Mesendoderm (in vitro differentiated cells): ENCODE measurements at regions not wholly inside any gene's neighbourhood (a gene's known extent, or its start where the extent isn't known, plus 50 kb on each side); places are given as distances from the start of the nearest gene placed in this dataset.

Experiments used
- DNase-seq: peaks from one replicate; pipeline ENCODE4 v3.0.0; 2013
- H2AK5ac ChIP-seq: 2 replicates; pipeline ENCODE4 v1.6.1; 2013; ENCODE audit warnings: low read length, inconsistent platforms
- H2BK120ac ChIP-seq: 2 replicates; pipeline ENCODE4 v1.6.1; 2013; ENCODE audit warnings: low read depth, mild to moderate bottlenecking, low read length, moderate library complexity, mixed read lengths
- H2BK15ac ChIP-seq: replicated peaks from 2 replicates; pipeline ENCODE4 v1.6.1; 2013; ENCODE audit warnings: low read depth, mild to moderate bottlenecking, moderate library complexity
- H2BK5ac ChIP-seq: 2 replicates; pipeline ENCODE4 v1.6.1; 2013; ENCODE audit warnings: low read length, inconsistent platforms
- H3K18ac ChIP-seq: 2 replicates; pipeline ENCODE4 v1.6.1; 2013; ENCODE audit warnings: mild to moderate bottlenecking, low read length, mixed read lengths
- H3K23ac ChIP-seq: one replicate; pipeline ENCODE4 v1.6.1; 2013; ENCODE audit warnings: low read length
- H3K27ac ChIP-seq: 2 replicates; pipeline ENCODE4 v1.5.1; 2013; ENCODE audit warnings: low read depth, mild to moderate bottlenecking, inconsistent platforms, low read length, moderate library complexity
- H3K27me3 ChIP-seq: 2 replicates; pipeline ENCODE4 v1.6.1; 2013; ENCODE audit warnings: low read length, control low read depth, mild to moderate bottlenecking, inconsistent platforms; ENCODE audit not compliant: insufficient read depth, poor library complexity
- H3K36me3 ChIP-seq: 2 replicates; pipeline ENCODE4 v1.6.1; 2013; ENCODE audit warnings: low read length, inconsistent platforms; ENCODE audit not compliant: control insufficient read depth, insufficient read depth
- H3K4ac ChIP-seq: one replicate; pipeline ENCODE4 v1.6.1; 2013; ENCODE audit warnings: low read depth, mild to moderate bottlenecking, low read length, moderate library complexity
- H3K4me1 ChIP-seq: 2 replicates; pipeline ENCODE4 v1.6.1; 2013; ENCODE audit warnings: low read depth, low read length, inconsistent platforms; ENCODE audit not compliant: control insufficient read depth
- H3K4me2 ChIP-seq: 2 replicates; pipeline ENCODE4 v1.6.1; 2013; ENCODE audit warnings: low read length
- H3K4me3 ChIP-seq: 2 replicates; pipeline ENCODE4 v1.5.1; 2013; ENCODE audit warnings: mild to moderate bottlenecking, low read length
- H3K56ac ChIP-seq: one replicate; pipeline ENCODE4 v1.6.1; 2013; ENCODE audit warnings: low read length
- H3K79me1 ChIP-seq: 2 replicates; pipeline ENCODE4 v1.6.1; 2013; ENCODE audit warnings: low read length, inconsistent platforms
- H3K79me2 ChIP-seq: 2 replicates; pipeline ENCODE4 v1.6.1; 2013; ENCODE audit warnings: mild to moderate bottlenecking, low read length; ENCODE audit not compliant: control insufficient read depth, insufficient read depth
- H3K9ac ChIP-seq: 2 replicates; pipeline ENCODE4 v1.6.1; 2013; ENCODE audit warnings: low read length, inconsistent platforms
- H4K5ac ChIP-seq: one replicate; pipeline ENCODE4 v1.6.1; 2013; ENCODE audit warnings: low read length
- H4K8ac ChIP-seq: one replicate; pipeline ENCODE4 v1.6.1; 2013; ENCODE audit warnings: low read depth, mild to moderate bottlenecking, control low read depth, low read length, moderate library complexity
- WGBS: extraction: QIAGEN DNeasy Blood & Tissue Kit; methylation state at CpG from one replicate; pipeline ENCODE4 v1.1.7; 2013; ENCODE audit warnings: low lambda C conversion rate, missing lambda C conversion rate; ENCODE audit not compliant: insufficient coverage; ENCODE audit errors: extremely low coverage; 5-methylcytosine and 5-hydroxymethylcytosine counted together

DNA sequence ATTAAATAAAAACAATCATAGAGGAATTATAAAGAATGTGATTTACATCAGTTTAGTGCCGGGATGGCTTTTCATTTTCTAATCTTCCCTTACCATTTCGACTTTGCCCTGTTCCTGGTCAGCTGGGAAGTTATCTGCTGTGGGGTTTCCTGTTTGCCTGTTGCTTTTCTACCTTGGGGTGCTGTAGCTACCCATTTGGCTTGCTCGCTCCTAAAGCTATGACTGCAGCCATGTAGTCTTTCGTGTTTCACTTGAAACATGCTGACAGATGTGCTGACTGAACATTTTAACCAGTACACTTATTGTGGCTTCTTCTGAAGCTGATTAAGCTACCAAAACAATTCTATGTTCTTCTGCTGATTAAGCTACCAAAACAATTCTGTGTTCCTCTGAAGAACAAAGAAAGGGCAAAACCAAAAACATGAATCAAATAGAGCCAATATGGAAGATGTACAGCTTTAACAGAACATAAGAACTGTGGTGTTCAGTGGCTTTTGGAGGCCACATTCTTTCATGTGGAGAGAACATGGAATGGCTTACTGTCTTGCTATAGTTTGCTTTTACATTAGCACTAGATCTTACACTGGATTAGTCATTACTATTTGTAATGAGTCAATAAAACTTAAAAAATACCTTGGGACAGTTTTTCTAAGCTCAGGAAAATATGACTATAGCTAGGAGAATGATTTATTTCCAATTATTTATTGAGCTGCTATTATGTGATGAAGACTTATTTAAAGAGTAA is 440.4 kb downstream of the SPRY1 start:
- no peak overlapping the region for H2BK15ac ChIP-seq
- H3K27ac ChIP-seq: no peak overlapping the region
- H3K36me3 ChIP-seq: no peaks in the 10 kb centered on the region
- no peak overlapping the region for H2AK5ac ChIP-seq
- no peak overlapping the region for H3K18ac ChIP-seq
- H3K4ac ChIP-seq: no peak overlapping the region
- no peaks in the 10 kb centered on the region for H3K79me2 ChIP-seq
- H3K79me1 ChIP-seq: no peaks in the 10 kb centered on the region
- H3K23ac ChIP-seq: no peak overlapping the region
- H3K4me2 ChIP-seq: no peak overlapping the region
- no CpG with 5 or more reads among the region's 4 CpGs for WGBS
- H3K56ac ChIP-seq: no peak overlapping the region
- H3K27me3 ChIP-seq: no peaks in the 10 kb centered on the region
- no peak overlapping the region for H4K5ac ChIP-seq
- no peak overlapping the region for H3K9ac ChIP-seq
- no peak overlapping the region for H4K8ac ChIP-seq
- no peak for DNase-seq
- no peak overlapping the region for H3K4me3 ChIP-seq
- H2BK5ac ChIP-seq: no peak overlapping the region
- no peak overlapping the region for H2BK120ac ChIP-seq
- no peaks in the 10 kb centered on the region for H3K4me1 ChIP-seq

DNA sequence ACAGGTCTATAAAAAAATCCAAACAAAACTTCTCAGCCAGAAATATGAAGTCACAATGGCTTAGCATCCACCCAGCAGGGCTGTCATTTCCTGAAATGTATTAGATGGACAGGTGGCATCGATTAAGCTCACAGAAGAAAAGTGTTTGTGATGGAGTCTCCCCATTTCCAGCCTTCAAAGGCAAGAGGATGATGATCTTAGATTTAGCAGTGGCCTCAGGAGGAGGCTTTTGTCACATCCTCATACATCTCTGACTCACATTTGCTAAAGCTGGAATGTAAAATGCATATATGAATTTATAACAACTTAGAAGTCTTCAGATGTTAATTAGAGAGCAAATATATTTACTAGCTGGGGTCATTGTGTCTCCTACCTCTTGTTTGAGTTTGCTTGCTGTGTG is 441.9 kb downstream of the SPRY1 start:
- WGBS: no CpG with 5 or more reads among the region's 1 CpG
- H3K18ac ChIP-seq: no peak overlapping the region
- H3K79me2 ChIP-seq: no peaks in the 10 kb centered on the region
- H3K4ac ChIP-seq: no peak overlapping the region
- no peak overlapping the region for H4K5ac ChIP-seq
- H3K27me3 ChIP-seq: no peaks in the 10 kb centered on the region
- H2AK5ac ChIP-seq: no peak overlapping the region
- no peak for DNase-seq
- no peaks in the 10 kb centered on the region for H3K4me1 ChIP-seq
- no peak overlapping the region for H3K9ac ChIP-seq
- no peak overlapping the region for H2BK5ac ChIP-seq
- no peak overlapping the region for H3K4me2 ChIP-seq
- H2BK120ac ChIP-seq: no peak overlapping the region
- no peak overlapping the region for H2BK15ac ChIP-seq
- no peaks in the 10 kb centered on the region for H3K79me1 ChIP-seq
- H4K8ac ChIP-seq: no peak overlapping the region
- H3K56ac ChIP-seq: no peak overlapping the region
- H3K27ac ChIP-seq: no peak overlapping the region
- H3K36me3 ChIP-seq: no peaks in the 10 kb centered on the region
- H3K4me3 ChIP-seq: no peak overlapping the region
- H3K23ac ChIP-seq: no peak overlapping the region

DNA sequence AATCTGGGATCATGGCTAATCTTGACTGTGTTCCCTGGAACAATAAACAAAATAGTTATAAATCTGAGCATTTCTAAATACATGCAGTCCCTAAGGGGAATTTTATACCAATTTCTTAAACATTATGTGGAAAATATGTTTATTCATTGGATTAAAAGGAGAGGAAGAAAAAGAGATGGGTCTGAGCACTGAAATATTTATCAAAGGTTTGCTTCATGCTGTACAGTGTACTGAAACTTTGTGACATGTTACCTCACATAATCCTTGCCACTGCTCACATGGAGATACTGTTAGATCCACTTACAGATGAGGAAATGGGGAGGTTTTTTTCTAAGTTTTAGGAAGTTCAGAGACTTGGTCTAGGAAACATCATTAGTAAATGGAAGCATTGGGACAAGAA is 443.6 kb downstream of the SPRY1 start:
- no peak overlapping the region for H3K9ac ChIP-seq
- DNase-seq: no peak
- H2BK15ac ChIP-seq: no peak overlapping the region
- H3K18ac ChIP-seq: no peak overlapping the region
- no peaks in the 10 kb centered on the region for H3K4me1 ChIP-seq
- H4K8ac ChIP-seq: no peak overlapping the region
- H3K79me2 ChIP-seq: no peaks in the 10 kb centered on the region
- no peaks in the 10 kb centered on the region for H3K36me3 ChIP-seq
- no peak overlapping the region for H3K4me3 ChIP-seq
- no peak overlapping the region for H3K23ac ChIP-seq
- H3K27ac ChIP-seq: no peak overlapping the region
- no peak overlapping the region for H2AK5ac ChIP-seq
- no peak overlapping the region for H2BK5ac ChIP-seq
- H3K79me1 ChIP-seq: no peaks in the 10 kb centered on the region
- no peak overlapping the region for H2BK120ac ChIP-seq
- H4K5ac ChIP-seq: no peak overlapping the region
- no peak overlapping the region for H3K56ac ChIP-seq
- H3K4me2 ChIP-seq: no peak overlapping the region
- no peaks in the 10 kb centered on the region for H3K27me3 ChIP-seq
- no peak overlapping the region for H3K4ac ChIP-seq

DNA sequence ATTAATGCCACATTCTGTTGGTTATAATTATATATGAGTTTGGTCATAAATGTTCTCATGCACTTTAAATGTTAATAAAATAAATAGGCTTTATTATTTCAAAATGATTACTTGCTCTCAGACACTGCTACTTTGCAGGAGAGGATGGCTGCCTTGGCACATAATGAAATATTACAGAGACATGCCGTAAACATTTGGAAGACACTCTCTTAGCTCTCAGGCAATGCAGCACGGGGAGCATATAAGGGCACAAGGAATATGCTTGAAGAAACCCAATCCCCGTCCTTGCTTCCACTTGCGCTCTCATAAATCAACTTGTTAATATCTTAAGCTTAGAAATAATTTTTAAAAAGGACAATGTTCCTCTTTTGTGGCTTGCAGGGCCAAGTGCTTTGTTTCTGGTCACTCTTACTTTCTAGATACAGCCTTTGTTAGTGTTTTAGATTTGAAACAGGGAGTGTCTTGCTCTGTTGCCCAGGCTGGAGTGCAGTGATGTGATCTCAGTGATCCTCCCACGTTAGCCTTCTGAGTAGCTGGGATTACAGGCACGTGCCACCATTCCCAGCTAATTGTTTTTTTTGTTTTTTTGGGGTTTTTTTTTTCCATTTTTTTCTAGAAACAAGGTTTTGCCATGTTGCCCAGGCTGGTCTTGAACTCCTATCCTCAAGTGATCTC is 445.0 kb downstream of the SPRY1 start:
- Histone ChIP-seq H3K4ac (no peak overlapping the region), H3K36me3 (no peaks in the 10 kb centered on the region)
- WGBS: no CpG with 5 or more reads among the region's 6 CpGs

DNA sequence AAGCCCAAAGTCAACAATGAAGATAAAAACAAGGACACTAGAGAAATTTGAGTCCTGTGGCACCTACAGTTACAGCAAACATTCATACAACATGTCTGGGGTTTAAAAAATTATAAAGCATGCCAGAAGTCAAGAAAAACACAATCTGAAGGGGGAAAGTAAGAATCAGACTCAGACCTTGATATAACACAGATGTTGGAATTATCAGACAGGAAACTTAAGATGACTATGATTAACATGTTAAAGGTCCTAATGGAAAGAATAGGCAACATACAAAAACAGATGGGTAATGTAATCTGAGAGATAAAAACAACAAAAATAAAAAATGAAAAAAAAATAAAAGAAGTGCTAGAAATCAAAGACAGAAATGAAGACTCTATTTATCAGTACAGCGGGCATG is 446.5 kb downstream of the SPRY1 start:
- Histone ChIP-seq H3K79me2 (no peaks in the 10 kb centered on the region), H3K4ac (no peak overlapping the region), H2AK5ac (no peak overlapping the region), H3K27ac (no peak overlapping the region), H3K36me3 (no peaks in the 10 kb centered on the region), H2BK15ac (no peak overlapping the region), H3K4me2 (no peak overlapping the region), H2BK120ac (no peak overlapping the region), H4K5ac (no peak overlapping the region), H3K4me1 (no peaks in the 10 kb centered on the region), H4K8ac (no peak overlapping the region), H3K9ac (no peak overlapping the region), H2BK5ac (no peak overlapping the region), H3K4me3 (no peak overlapping the region), H3K27me3 (no peaks in the 10 kb centered on the region), H3K56ac (no peak overlapping the region), H3K18ac (no peak overlapping the region), H3K79me1 (no peaks in the 10 kb centered on the region), H3K23ac (no peak overlapping the region)
- no CpG with 5 or more reads among the region's 1 CpG for WGBS
- DNase-seq: no peak

More for the DNA sequence above, 445.0 kb downstream of the SPRY1 start:
- no peaks in the 10 kb centered on the region for H3K4me1 ChIP-seq
- H2BK15ac ChIP-seq: no peak overlapping the region
- no peak overlapping the region for H3K9ac ChIP-seq
- no peaks in the 10 kb centered on the region for H3K79me2 ChIP-seq
- H3K56ac ChIP-seq: no peak overlapping the region
- no peaks in the 10 kb centered on the region for H3K79me1 ChIP-seq
- H3K4me2 ChIP-seq: no peak overlapping the region
- no peak overlapping the region for H2BK5ac ChIP-seq
- H2AK5ac ChIP-seq: no peak overlapping the region
- no peak overlapping the region for H4K5ac ChIP-seq
- no peaks in the 10 kb centered on the region for H3K27me3 ChIP-seq
- H3K4me3 ChIP-seq: no peak overlapping the region
- no peak overlapping the region for H3K27ac ChIP-seq
- H2BK120ac ChIP-seq: no peak overlapping the region
- H3K18ac ChIP-seq: no peak overlapping the region
- no peak overlapping the region for H4K8ac ChIP-seq
- no peak for DNase-seq
- no peak overlapping the region for H3K23ac ChIP-seq

DNA sequence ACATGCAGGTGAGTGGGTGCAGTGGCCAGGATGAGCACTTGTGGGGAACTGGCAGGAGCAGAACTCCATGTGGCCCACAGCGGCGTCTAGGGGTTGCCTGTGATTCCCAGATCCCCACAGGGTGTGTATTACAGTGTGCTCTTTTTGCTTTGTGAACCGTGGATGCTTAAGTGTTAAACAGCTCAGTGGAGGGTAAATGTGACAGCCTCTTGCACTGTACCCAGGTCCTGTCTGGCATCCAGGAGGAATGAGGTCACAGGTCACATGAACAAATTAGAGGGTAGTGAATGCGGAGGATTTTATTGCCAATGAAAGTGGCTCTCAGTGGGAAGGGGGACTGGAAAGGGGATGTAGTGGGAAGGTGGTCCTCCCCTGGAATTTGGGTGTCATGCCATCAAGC is 447.8 kb downstream of the SPRY1 start:
- Histone ChIP-seq H2BK120ac (no peak overlapping the region), H3K79me2 (no peaks in the 10 kb centered on the region), H3K9ac (no peak overlapping the region), H3K27ac (no peak overlapping the region), H3K79me1 (no peaks in the 10 kb centered on the region), H4K5ac (no peak overlapping the region), H4K8ac (no peak overlapping the region), H3K27me3 (no peaks in the 10 kb centered on the region), H3K4me1 (no peaks in the 10 kb centered on the region), H2AK5ac (no peak overlapping the region), H3K4me3 (no peak overlapping the region), H3K36me3 (no peaks in the 10 kb centered on the region), H2BK15ac (no peak overlapping the region), H3K56ac (no peak overlapping the region), H2BK5ac (no peak overlapping the region), H3K23ac (no peak overlapping the region), H3K18ac (no peak overlapping the region), H3K4me2 (no peak overlapping the region), H3K4ac (no peak overlapping the region)
- WGBS: no CpG with 5 or more reads among the region's 4 CpGs
- no peak for DNase-seq
